ENCODE measurements at regions not wholly inside any gene's neighbourhood (a gene's known extent, or its start where the extent isn't known, plus 50 kb on each side); places are given as distances from the start of the nearest gene placed in this dataset.

- TF ChIP-seq CTCF (IDR thresholded peaks at IDR 0.05 in 2 of 3, conservative IDR thresholded peaks at IDR 0.05 in 1 of 3; ENCODE audit: control insufficient read depth in 2 of 3, extremely low read depth in 1 of 3, insufficient read depth in 1 of 3, low read depth in 3 of 3, low read length in 3 of 3), result no peak
- TF ChIP-seq RFX5 (IDR thresholded peaks at IDR 0.05; ENCODE audit: low read depth, low read length), result no peak
- no peak for TF ChIP-seq TAF1 (IDR thresholded peaks at IDR 0.05; ENCODE audit: borderline replicate concordance, low read depth, low read length)
- no peak for TF ChIP-seq POLR2AphosphoS2 (IDR thresholded peaks at IDR 0.05; ENCODE audit: low read depth, low read length)
- no peak for TF ChIP-seq USF2 (IDR thresholded peaks at IDR 0.05; ENCODE audit: borderline replicate concordance, low read depth, low read length)
- no peak for TF ChIP-seq ATF2 (IDR thresholded peaks at IDR 0.05; ENCODE audit: low read length)
- TF ChIP-seq NR2C2 (IDR thresholded peaks at IDR 0.05; ENCODE audit: borderline replicate concordance, control insufficient read depth, insufficient read length, low read depth), result no peak
- no peak for TF ChIP-seq E2F8 (IDR thresholded peaks at IDR 0.05; ENCODE audit: low read depth, partially characterized antibody)
- no peak for TF ChIP-seq GABPA (IDR thresholded peaks at IDR 0.05; ENCODE audit: low read depth)
Measured at GRCh38 chr15:31934821-31935220, 95.5 kb upstream of the CHRNA7 start.

Measured in GM12878 (cell line).